ENCODE measurements at regions not wholly inside any gene's neighbourhood (a gene's known extent, or its start where the extent isn't known, plus 50 kb on each side); places are given as distances from the start of the nearest gene placed in this dataset.

DNA sequence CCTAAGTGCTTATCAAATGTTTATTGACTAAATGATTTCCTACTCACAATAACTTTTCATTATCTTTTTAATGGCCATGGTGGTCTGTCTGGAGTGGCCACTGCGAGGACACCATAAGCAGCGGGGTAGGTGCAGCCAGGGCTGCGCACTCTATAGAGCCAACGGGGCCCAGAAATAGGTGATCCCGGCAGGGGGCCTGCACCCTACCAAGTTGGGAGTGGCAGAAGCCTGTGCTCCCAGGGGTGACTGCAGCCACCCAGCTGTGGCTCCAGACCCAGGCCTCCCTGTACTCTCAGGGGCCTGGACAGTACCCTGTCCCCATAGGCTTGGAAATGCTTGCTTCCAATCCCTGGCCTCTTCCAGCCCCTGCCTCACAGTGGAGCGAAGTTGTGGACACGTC is 426.4 kb upstream of the FAT3 start:
- Histone ChIP-seq H3K27ac (ENCODE audit: low read length) (no peak overlapping the region), H3K4me1 (ENCODE audit: control insufficient read depth, insufficient read depth, low read length) (no peaks in the 10 kb centered on the region), H3K9ac (ENCODE audit: low read length in 2 of 2) (no peak overlapping the region), H3K36me3 (ENCODE audit: control insufficient read depth in 2 of 2, insufficient read depth in 2 of 2, low read length in 2 of 2) (no peaks in the 10 kb centered on the region), H3K4me3 (ENCODE audit: low read length in 2 of 2) (no peak overlapping the region), H3K9me3 (ENCODE audit: control insufficient read depth in 2 of 2, low read length in 2 of 2) (no peaks in the 10 kb centered on the region), H3K27me3 (ENCODE audit: control insufficient read depth in 1 of 2, insufficient read depth in 2 of 2, low read length in 2 of 2) (no peaks in the 10 kb centered on the region)

DNA sequence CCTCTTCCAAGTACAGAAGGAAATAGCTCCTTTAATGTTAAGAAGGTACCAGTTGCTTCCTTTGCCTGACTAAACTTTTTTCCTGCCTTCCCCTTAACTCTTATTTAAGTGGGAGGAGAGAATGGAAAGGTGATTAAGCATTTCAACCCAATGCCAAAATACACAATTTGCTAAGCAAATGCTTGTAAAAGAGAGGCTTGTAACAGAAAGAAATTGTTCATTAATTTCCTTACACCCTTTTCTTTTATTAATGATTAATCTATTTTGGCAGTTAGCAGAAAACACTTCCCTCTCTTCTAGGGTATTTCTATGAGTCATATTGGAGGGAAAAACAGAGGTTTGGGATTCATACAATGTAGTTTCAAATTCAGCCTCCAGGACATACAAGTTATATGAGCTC is 427.6 kb upstream of the FAT3 start:
- H3K4me3 ChIP-seq (ENCODE audit: low read length in 2 of 2): no peak overlapping the region
- H3K27ac ChIP-seq (ENCODE audit: low read length): no peak overlapping the region
- H3K9me3 ChIP-seq (ENCODE audit: control insufficient read depth in 2 of 2, low read length in 2 of 2): no peaks in the 10 kb centered on the region
- no peaks in the 10 kb centered on the region for H3K4me1 ChIP-seq (ENCODE audit: control insufficient read depth, insufficient read depth, low read length)
- no peaks in the 10 kb centered on the region for H3K27me3 ChIP-seq (ENCODE audit: control insufficient read depth in 1 of 2, insufficient read depth in 2 of 2, low read length in 2 of 2)
- H3K9ac ChIP-seq (ENCODE audit: low read length in 2 of 2): no peak overlapping the region
- H3K36me3 ChIP-seq (ENCODE audit: control insufficient read depth in 2 of 2, insufficient read depth in 2 of 2, low read length in 2 of 2): no peaks in the 10 kb centered on the region

DNA sequence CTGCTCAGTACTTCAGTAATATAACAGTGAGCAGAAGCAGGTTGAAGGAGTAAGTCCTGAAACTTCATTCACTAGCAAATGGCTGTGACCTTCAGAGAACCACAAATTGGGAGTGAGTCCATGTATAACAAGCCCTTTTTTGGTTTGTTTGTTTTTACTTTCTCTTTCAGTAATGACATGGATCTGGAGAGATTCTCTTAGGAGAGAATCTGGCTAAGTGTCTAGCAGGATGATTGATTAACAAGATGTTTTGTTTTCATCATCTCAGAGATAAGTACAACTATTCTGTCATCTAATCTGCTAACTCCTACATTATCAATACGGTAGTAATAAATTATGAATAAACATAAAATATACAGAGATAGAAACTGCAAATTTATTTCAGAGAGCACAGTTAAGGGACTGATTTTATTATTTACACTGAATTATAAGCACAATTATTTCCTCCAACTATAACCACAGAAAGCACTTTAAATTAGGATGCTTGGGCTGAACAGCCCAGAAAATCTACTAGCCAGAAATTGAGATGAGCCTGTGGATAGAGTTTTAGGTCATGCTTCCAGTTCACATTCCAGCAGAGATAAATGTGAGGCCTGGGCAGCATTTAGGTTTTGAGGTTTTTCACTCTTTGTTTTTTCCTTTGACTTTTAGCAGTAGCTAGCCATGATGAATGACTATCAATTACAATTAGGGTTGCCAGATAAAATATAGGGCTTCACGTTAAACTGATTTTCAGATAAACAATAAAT is 429.3 kb upstream of the FAT3 start:
- Histone ChIP-seq H3K9me3 (ENCODE audit: control insufficient read depth in 2 of 2, low read length in 2 of 2) (no peaks in the 10 kb centered on the region), H3K4me3 (ENCODE audit: low read length in 2 of 2) (no peak overlapping the region), H3K36me3 (ENCODE audit: control insufficient read depth in 2 of 2, insufficient read depth in 2 of 2, low read length in 2 of 2) (no peaks in the 10 kb centered on the region), H3K27me3 (ENCODE audit: control insufficient read depth in 1 of 2, insufficient read depth in 2 of 2, low read length in 2 of 2) (no peaks in the 10 kb centered on the region), H3K4me1 (ENCODE audit: control insufficient read depth, insufficient read depth, low read length) (no peaks in the 10 kb centered on the region), H3K9ac (ENCODE audit: low read length in 2 of 2) (no peak overlapping the region), H3K27ac (ENCODE audit: low read length) (no peak overlapping the region)

DNA sequence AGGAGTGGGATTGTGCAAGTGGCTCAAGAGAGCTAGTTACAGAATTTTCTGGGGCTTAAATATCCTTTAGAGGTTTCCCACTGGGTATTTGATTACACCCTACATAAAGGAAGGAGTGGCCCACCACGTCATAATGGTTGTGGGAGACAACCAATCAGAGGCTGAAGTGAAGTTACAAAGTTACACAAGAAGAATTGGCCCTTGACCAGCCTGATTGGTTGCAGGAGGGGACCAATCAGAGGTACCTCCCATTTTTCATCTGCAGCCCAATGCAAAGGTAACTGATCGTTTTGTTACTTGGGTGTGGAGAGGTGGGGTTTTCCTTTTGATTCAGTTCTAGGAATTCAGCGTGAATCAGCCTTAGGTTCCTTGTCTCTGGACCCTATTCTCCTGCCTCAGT is 430.5 kb upstream of the FAT3 start:
- H3K4me1 ChIP-seq (ENCODE audit: control insufficient read depth, insufficient read depth, low read length): no peaks in the 10 kb centered on the region
- no peak overlapping the region for H3K9ac ChIP-seq (ENCODE audit: low read length in 2 of 2)
- H3K9me3 ChIP-seq (ENCODE audit: control insufficient read depth in 2 of 2, low read length in 2 of 2): no peaks in the 10 kb centered on the region
- no peaks in the 10 kb centered on the region for H3K27me3 ChIP-seq (ENCODE audit: control insufficient read depth in 1 of 2, insufficient read depth in 2 of 2, low read length in 2 of 2)
- no peak overlapping the region for H3K27ac ChIP-seq (ENCODE audit: low read length)
- H3K36me3 ChIP-seq (ENCODE audit: control insufficient read depth in 2 of 2, insufficient read depth in 2 of 2, low read length in 2 of 2): no peaks in the 10 kb centered on the region
- H3K4me3 ChIP-seq (ENCODE audit: low read length in 2 of 2): no peak overlapping the region

DNA sequence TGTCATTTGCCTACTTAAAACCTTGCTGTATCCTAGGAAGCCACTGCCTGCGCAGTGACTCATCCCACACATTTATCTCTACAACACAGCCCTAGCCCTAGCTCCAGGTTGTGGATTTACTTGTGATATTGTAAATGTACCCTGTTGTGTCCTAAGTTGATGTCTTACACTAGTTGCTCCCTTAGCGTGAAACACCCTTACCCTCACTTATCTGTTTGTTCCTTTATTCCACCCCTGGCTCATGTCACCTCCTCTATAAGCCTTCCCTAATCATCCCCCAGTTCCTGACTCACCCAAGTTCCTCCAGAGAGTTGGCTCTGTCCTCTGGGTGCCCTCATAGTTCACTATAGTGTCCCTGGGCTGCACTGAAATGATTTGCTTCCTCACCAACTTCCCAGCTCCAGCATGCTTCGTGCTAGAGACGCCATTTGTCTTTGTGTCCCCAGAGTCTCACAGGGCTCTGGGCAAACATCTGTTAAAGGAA is 431.8 kb upstream of the FAT3 start:
- Histone ChIP-seq H3K4me1 (ENCODE audit: control insufficient read depth, insufficient read depth, low read length) (no peaks in the 10 kb centered on the region), H3K9me3 (ENCODE audit: control insufficient read depth in 2 of 2, low read length in 2 of 2) (no peaks in the 10 kb centered on the region), H3K4me3 (ENCODE audit: low read length in 2 of 2) (no peak overlapping the region), H3K36me3 (ENCODE audit: control insufficient read depth in 2 of 2, insufficient read depth in 2 of 2, low read length in 2 of 2) (no peaks in the 10 kb centered on the region), H3K9ac (ENCODE audit: low read length in 2 of 2) (no peak overlapping the region), H3K27me3 (ENCODE audit: control insufficient read depth in 1 of 2, insufficient read depth in 2 of 2, low read length in 2 of 2) (no peaks in the 10 kb centered on the region), H3K27ac (ENCODE audit: low read length) (no peak overlapping the region)

DNA sequence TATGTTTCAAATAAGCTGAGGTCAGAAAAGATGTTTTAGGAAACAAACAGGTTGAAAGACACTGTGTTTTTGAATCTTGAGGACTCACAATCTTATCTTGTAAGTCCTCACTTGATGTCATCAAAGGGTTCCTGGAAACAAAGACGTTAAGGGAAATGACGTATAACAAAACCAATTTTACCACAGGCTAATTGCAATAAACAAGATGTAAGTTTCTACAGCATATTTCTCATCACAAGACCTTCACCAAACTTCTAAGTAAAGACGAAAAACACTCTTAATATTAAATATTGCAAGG is 433.5 kb upstream of the FAT3 start:
- Histone ChIP-seq H3K9me3 (ENCODE audit: control insufficient read depth in 2 of 2, low read length in 2 of 2) (no peaks in the 10 kb centered on the region), H3K4me3 (ENCODE audit: low read length in 2 of 2) (no peak overlapping the region), H3K9ac (ENCODE audit: low read length in 2 of 2) (no peak overlapping the region), H3K27me3 (ENCODE audit: control insufficient read depth in 1 of 2, insufficient read depth in 2 of 2, low read length in 2 of 2) (no peaks in the 10 kb centered on the region), H3K36me3 (ENCODE audit: control insufficient read depth in 2 of 2, insufficient read depth in 2 of 2, low read length in 2 of 2) (no peaks in the 10 kb centered on the region), H3K4me1 (ENCODE audit: control insufficient read depth, insufficient read depth, low read length) (no peaks in the 10 kb centered on the region), H3K27ac (ENCODE audit: low read length) (no peak overlapping the region)

DNA sequence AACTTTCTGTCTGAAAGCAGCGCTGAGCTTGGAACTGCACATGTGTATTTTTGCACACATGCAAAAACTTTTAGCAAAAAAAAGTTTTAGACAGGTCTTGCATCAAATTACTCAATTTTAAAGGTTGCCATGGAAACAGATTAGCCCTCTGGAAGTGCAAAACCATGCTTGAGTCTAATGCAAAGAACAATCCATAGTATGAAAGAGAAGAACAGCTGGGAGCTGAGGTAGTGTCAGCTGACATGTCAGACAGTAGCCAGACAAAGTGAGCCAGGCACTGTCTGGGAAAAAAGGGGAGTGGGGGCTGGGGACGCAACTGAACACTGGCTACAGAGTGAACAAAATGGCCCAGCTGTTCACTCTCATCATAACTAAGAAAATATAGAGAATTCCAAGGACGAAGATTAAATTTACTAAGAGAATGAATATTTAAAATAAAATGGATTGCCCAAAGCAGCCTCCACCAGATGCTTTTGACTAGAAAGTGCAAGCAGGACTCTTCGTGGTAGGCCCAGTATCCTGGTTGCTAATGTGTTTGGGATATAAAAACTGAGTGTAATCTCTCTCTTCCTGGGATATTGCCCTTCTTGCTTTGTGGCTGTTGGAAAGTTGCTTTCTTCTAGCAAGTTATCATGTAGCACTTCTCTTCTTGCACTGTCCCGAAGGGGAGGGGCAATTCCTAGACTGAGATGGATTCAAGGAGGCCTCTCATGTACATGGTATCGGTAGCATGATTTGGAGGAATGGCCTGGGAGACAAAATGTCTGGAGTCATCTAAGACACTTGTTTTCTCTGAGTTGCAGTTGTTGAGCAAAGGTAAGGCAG is 434.1 kb upstream of the FAT3 start:
- Histone ChIP-seq H3K4me1 (ENCODE audit: control insufficient read depth, insufficient read depth, low read length) (no peaks in the 10 kb centered on the region), H3K27ac (ENCODE audit: low read length) (no peak overlapping the region), H3K9me3 (ENCODE audit: control insufficient read depth in 2 of 2, low read length in 2 of 2) (no peaks in the 10 kb centered on the region), H3K4me3 (ENCODE audit: low read length in 2 of 2) (no peak overlapping the region), H3K36me3 (ENCODE audit: control insufficient read depth in 2 of 2, insufficient read depth in 2 of 2, low read length in 2 of 2) (no peaks in the 10 kb centered on the region), H3K9ac (ENCODE audit: low read length in 2 of 2) (no peak overlapping the region), H3K27me3 (ENCODE audit: control insufficient read depth in 1 of 2, insufficient read depth in 2 of 2, low read length in 2 of 2) (no peaks in the 10 kb centered on the region)

DNA sequence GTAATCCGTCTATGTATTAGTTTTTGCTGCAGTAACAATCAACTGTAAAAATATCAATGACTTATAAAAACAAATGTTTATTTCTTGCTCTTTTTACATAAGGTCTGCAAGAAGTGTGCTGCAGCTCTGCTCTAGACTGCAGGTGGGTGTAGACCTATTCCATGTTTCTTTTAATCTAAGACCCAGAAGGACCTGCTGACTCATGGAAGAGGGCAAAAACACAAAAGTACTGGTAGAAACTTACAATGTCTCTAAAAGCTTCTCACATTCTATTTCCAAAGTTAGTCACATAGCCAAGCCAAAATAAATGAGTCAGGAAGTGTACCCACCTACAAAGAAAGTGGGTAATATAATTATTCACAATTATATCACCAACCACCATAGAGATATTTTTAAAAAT is 435.9 kb upstream of the FAT3 start:
- H3K9me3 ChIP-seq (ENCODE audit: control insufficient read depth in 2 of 2, low read length in 2 of 2): no peaks in the 10 kb centered on the region
- no peaks in the 10 kb centered on the region for H3K4me1 ChIP-seq (ENCODE audit: control insufficient read depth, insufficient read depth, low read length)
- H3K27me3 ChIP-seq (ENCODE audit: control insufficient read depth in 1 of 2, insufficient read depth in 2 of 2, low read length in 2 of 2): no peaks in the 10 kb centered on the region
- no peak overlapping the region for H3K9ac ChIP-seq (ENCODE audit: low read length in 2 of 2)
- H3K36me3 ChIP-seq (ENCODE audit: control insufficient read depth in 2 of 2, insufficient read depth in 2 of 2, low read length in 2 of 2): no peaks in the 10 kb centered on the region
- no peak overlapping the region for H3K27ac ChIP-seq (ENCODE audit: low read length)
- no peak overlapping the region for H3K4me3 ChIP-seq (ENCODE audit: low read length in 2 of 2)

DNA sequence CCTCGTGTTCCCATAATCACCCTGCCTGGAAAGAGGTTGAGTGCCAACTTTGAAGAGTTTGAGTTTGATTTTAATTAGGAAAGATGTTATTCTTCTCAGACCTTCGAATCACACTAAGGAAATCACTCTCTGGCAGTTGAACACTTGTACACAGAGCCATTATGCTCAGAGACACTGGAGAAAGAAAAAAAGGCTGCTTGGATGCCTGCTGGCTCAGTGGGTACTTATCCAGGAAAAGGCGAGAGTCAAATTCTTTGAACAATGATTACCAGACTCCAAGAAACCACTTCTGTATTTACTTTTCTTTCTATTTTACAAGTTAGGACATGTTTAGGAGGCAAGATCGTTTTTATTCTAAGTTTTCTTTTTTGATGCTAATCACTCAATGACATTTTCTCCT is 438.5 kb upstream of the FAT3 start:
- Histone ChIP-seq H3K9me3 (ENCODE audit: control insufficient read depth in 2 of 2, low read length in 2 of 2) (no peaks in the 10 kb centered on the region), H3K4me3 (ENCODE audit: low read length in 2 of 2) (no peak overlapping the region), H3K4me1 (ENCODE audit: control insufficient read depth, insufficient read depth, low read length) (no peaks in the 10 kb centered on the region), H3K36me3 (ENCODE audit: control insufficient read depth in 2 of 2, insufficient read depth in 2 of 2, low read length in 2 of 2) (no peaks in the 10 kb centered on the region), H3K27ac (ENCODE audit: low read length) (no peak overlapping the region), H3K27me3 (ENCODE audit: control insufficient read depth in 1 of 2, insufficient read depth in 2 of 2, low read length in 2 of 2) (no peaks in the 10 kb centered on the region), H3K9ac (ENCODE audit: low read length in 2 of 2) (no peak overlapping the region)

DNA sequence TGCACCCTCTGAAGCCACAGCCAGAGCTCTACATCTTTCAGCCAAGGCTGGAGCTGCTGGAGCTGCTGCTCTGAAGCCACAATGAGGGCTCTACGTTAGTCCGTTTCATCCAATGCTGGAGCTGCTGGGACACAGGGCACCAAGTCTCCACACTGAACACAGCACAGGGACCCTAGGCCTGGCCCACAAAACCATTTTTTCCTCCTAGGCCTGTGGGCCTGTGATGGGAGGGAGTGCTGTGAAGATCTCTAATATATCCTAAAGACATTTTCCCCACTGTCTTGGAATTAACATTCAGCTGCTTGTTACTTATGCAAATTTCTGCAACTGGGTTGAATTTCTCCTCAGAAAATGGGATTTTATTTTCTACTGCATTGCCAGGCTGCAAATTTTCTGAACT is 441.4 kb upstream of the FAT3 start:
- Histone ChIP-seq H3K4me1 (ENCODE audit: control insufficient read depth, insufficient read depth, low read length) (no peaks in the 10 kb centered on the region), H3K9me3 (ENCODE audit: control insufficient read depth in 2 of 2, low read length in 2 of 2) (no peaks in the 10 kb centered on the region), H3K9ac (ENCODE audit: low read length in 2 of 2) (no peak overlapping the region), H3K27me3 (ENCODE audit: control insufficient read depth in 1 of 2, insufficient read depth in 2 of 2, low read length in 2 of 2) (no peaks in the 10 kb centered on the region), H3K36me3 (ENCODE audit: control insufficient read depth in 2 of 2, insufficient read depth in 2 of 2, low read length in 2 of 2) (no peaks in the 10 kb centered on the region), H3K4me3 (ENCODE audit: low read length in 2 of 2) (no peak overlapping the region), H3K27ac (ENCODE audit: low read length) (no peak overlapping the region)

DNA sequence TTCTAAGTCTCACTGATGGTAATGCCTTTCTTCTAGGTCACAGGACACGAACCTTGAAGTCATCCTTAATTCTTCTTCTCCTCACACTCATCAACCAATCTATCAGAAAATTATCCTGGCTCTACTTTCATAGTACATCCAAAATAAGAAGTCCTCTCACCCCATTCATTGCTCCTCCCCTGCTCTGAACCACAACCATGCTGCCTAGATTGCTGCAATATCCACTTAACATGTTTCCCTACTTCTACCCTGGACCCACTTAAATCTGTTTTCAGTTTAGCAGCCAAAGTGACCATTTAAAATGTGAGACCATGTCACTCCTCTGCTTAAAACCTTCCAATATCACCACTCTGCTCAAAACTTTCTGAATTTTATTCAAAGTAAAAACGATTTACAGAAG is 445.9 kb upstream of the FAT3 start:
- Histone ChIP-seq H3K4me1 (ENCODE audit: control insufficient read depth, insufficient read depth, low read length) (no peaks in the 10 kb centered on the region), H3K9ac (ENCODE audit: low read length in 2 of 2) (no peak overlapping the region), H3K27me3 (ENCODE audit: control insufficient read depth in 1 of 2, insufficient read depth in 2 of 2, low read length in 2 of 2) (no peaks in the 10 kb centered on the region), H3K36me3 (ENCODE audit: control insufficient read depth in 2 of 2, insufficient read depth in 2 of 2, low read length in 2 of 2) (no peaks in the 10 kb centered on the region), H3K9me3 (ENCODE audit: control insufficient read depth in 2 of 2, low read length in 2 of 2) (no peaks in the 10 kb centered on the region), H3K27ac (ENCODE audit: low read length) (no peak overlapping the region), H3K4me3 (ENCODE audit: low read length in 2 of 2) (no peak overlapping the region)

Measured in stomach smooth muscle (tissue), 2 donors.